HCT116 (cell line): ENCODE measurements at regions not wholly inside any gene's neighbourhood (a gene's known extent, or its start where the extent isn't known, plus 50 kb on each side); places are given as distances from the start of the nearest gene placed in this dataset.

Experiments used
- ATAC-seq: fragments of 200-7000 bp; cut with Tn5 transposase; 2 replicates; pipeline ENCODE4 v1.9.1; 2020; ENCODE audit warnings: mild to moderate bottlenecking, moderate library complexity
- BruUV-seq: library from RNA; stranded (reverse); fragments of 400-500 nt; replicated peaks from 2 replicates; lab custom pipeline; 2021; lab: Mats Ljungman, UMichigan
- CTCF ChIA-PET: fragments of 300-600 bp; sonication (Branson Sonifier 250); formaldehyde crosslinking; loops from one replicate; lab custom pipeline; 2021; ENCODE audit warnings: antibody characterized with exemption; lab: Charles Lee
- POLR2A ChIA-PET: fragments of 300-600, 350-600 bp; sonication (Branson Sonifier 250); formaldehyde crosslinking; loops from one replicate; lab custom pipeline; 2021; ENCODE audit warnings: antibody characterized with exemption; lab: Charles Lee
- RAD21 ChIA-PET, 2 experiments: fragments of 300-600 bp; sonication (Branson Sonifier 250); formaldehyde crosslinking; loops; one replicate each; lab custom pipeline; 2023; ENCODE audit warnings: low total read pairs in 2 of 2; ENCODE audit not compliant: uncharacterized antibody in 2 of 2, unreplicated experiment in 2 of 2, low non-redundant PET in 1 of 2; lab: Charles Lee
- DNase-seq: peaks from one replicate; pipeline ENCODE4 v3.0.0-alpha.2; 2010; ENCODE audit warnings: low read depth, low spot score
- H2AFZ ChIP-seq: fragments of 200-600 bp; shearing (Covaris generic), sonication (generic); 2 replicates; pipeline ENCODE4 v1.6.1; 2017; ENCODE audit warnings: low read depth, mixed run types, mixed read lengths, antibody characterized with exemption, low read length; ENCODE audit not compliant: poor library complexity, severe bottlenecking
- H3K27ac ChIP-seq: 2 replicates; pipeline ENCODE4 v1.5.1; 2012; ENCODE audit warnings: low read depth, low read length
- H3K27me3 ChIP-seq: fragments of 200-600 bp; sonication (generic); 2 replicates; pipeline ENCODE4 v1.6.1; 2016; ENCODE audit warnings: mixed run types, low read length, mixed read lengths; ENCODE audit not compliant: insufficient read depth
- H3K36me3 ChIP-seq, 2 experiments: fragments of 200-500 bp in 1 of 2; fragments of 200-600 bp in 1 of 2; sonication (Bioruptor generic) in 1 of 2; sonication (generic) in 1 of 2; 2 replicates each; pipeline versions ENCODE4 v1.5.1 to v1.6.1; 2014 to 2016; ENCODE audit warnings: low read length in 2 of 2, inconsistent platforms in 1 of 2, mixed read lengths in 1 of 2, mixed run types in 1 of 2; ENCODE audit not compliant: insufficient read depth in 2 of 2, control insufficient read depth in 1 of 2
- H3K4me1 ChIP-seq, 2 experiments: fragments of 200-600 bp in 1 of 2; sonication (generic) in 1 of 2; 2 replicates each; pipeline versions ENCODE4 v1.5.1 to v1.6.1; 2012 to 2017; ENCODE audit warnings: low read length in 2 of 2, inconsistent platforms in 1 of 2, mild to moderate bottlenecking in 1 of 2, mixed read lengths in 1 of 2, mixed run types in 1 of 2, moderate library complexity in 1 of 2; ENCODE audit not compliant: insufficient read depth in 2 of 2, control insufficient read depth in 1 of 2
- H3K4me2 ChIP-seq: fragments of 200-600 bp; sonication (generic); 2 replicates; pipeline ENCODE4 v1.6.1; 2017; ENCODE audit warnings: mixed run types, low read length, mixed read lengths
- H3K4me3 ChIP-seq, 2 experiments: fragments of 200-600 bp in 1 of 2; sonication (generic) in 1 of 2; replicated peaks in 1 of 2; 2 replicates each; pipeline ENCODE4 v1.5.1; 2011 to 2016; ENCODE audit warnings: low read length in 2 of 2, control low read depth in 1 of 2, low read depth in 1 of 2, mild to moderate bottlenecking in 1 of 2, mixed read lengths in 1 of 2, mixed run types in 1 of 2
- H3K79me2 ChIP-seq: fragments of 200-600 bp; sonication (generic); 2 replicates; pipeline ENCODE4 v1.6.1; 2017; ENCODE audit warnings: mild to moderate bottlenecking, mixed run types, low read length, moderate library complexity, mixed read lengths; ENCODE audit not compliant: insufficient read depth
- H3K9ac ChIP-seq: fragments of 200-600 bp; sonication (generic); 2 replicates; pipeline ENCODE4 v1.6.1; 2016; ENCODE audit warnings: low read length, mixed read lengths
- H3K9me2 ChIP-seq: fragments of 200-600 bp; sonication (generic), shearing (Covaris generic); 2 replicates; pipeline ENCODE4 v1.6.1; 2017; ENCODE audit warnings: mixed run types, mild to moderate bottlenecking, moderate library complexity; ENCODE audit not compliant: insufficient read depth
- H3K9me3 ChIP-seq, 2 experiments: fragments of 200-500 bp in 1 of 2; fragments of 200-600 bp in 1 of 2; sonication (Bioruptor generic) in 1 of 2; sonication (generic) in 1 of 2; 2 replicates each; pipeline ENCODE4 v1.6.1; 2014 to 2017; ENCODE audit warnings: low read length in 2 of 2, mixed read lengths in 2 of 2, inconsistent platforms in 1 of 2, low read depth in 1 of 2, mild to moderate bottlenecking in 1 of 2, mixed run types in 1 of 2, moderate library complexity in 1 of 2; ENCODE audit not compliant: control insufficient read depth in 1 of 2, insufficient read depth in 1 of 2
- H4K20me1 ChIP-seq: fragments of 200-600 bp; sonication (generic), shearing (Covaris generic); 2 replicates; pipeline ENCODE4 v1.6.1; 2017; ENCODE audit warnings: mixed run types, mild to moderate bottlenecking, moderate library complexity; ENCODE audit not compliant: insufficient read depth
- CEBPB ChIP-seq: IDR thresholded peaks from 2 replicates; pipeline ENCODE4 v1.6.1; 2012; ENCODE audit warnings: low read depth
- CTCF ChIP-seq, 3 experiments: fragments of 200-600 bp in 1 of 3; sonication (generic) in 1 of 3; IDR thresholded peaks in 2 of 3; conservative IDR thresholded peaks in 1 of 3; 2 replicates each; pipeline ENCODE4 v1.5.1; 2012 to 2017; ENCODE audit warnings: low read depth in 2 of 3, low read length in 2 of 3, antibody characterized with exemption in 1 of 3, borderline replicate concordance in 1 of 3, control low read depth in 1 of 3, mild to moderate bottlenecking in 1 of 3, mixed read lengths in 1 of 3, mixed run types in 1 of 3, moderate library complexity in 1 of 3; ENCODE audit not compliant: insufficient read depth in 1 of 3
- EGR1 ChIP-seq: IDR thresholded peaks from 2 replicates; pipeline ENCODE4 v1.6.1; 2012; ENCODE audit warnings: low read depth
- ZFX ChIP-seq: fragments of 450-650 bp; IDR thresholded peaks from 2 replicates; pipeline ENCODE4 v1.6.1; 2017
- intact Hi-C: fragments of 100-400 bp; cut with micrococcal nuclease; formaldehyde crosslinking; loops from 2 replicates; pipeline ENCODE4 v1.10.0; 2022
- TF ChIP-seq, protein P1 (sequence below): IDR thresholded peaks from 2 replicates; pipeline ENCODE4 v1.6.1; 2011; ENCODE audit warnings: mild to moderate bottlenecking, low read length, moderate library complexity; ENCODE audit not compliant: insufficient replicate concordance; ENCODE audit errors: extremely low read depth

DNA sequence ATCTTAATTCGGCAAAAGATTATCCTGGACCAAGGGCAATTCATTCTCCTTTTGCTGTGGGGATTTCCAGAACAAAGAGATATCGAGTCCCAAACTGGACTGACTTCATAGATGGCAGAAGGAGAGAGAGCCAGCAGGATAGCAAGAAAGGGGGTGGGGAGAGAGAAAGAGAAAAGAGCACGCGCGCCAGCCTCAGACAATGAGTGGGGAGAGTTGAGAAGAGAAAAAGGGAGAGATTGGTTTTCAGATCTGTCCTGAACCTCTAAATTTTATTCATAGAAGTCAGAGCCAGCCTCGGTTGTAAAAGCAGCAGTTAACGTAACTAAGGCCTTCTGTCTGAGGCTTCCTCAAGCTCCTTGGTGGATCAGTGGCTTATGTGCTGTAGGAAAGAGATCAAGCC is 55.3 kb upstream of the ALDH1B1 start:
- TF ChIP-seq EGR1 (no peak), CEBPB (no peak), ZFX (no peak), CTCF (IDR thresholded peaks at IDR 0.05 in 2 of 3, conservative IDR thresholded peaks at IDR 0.05 in 1 of 3; ENCODE audit: borderline replicate concordance in 1 of 3, insufficient read depth in 1 of 3, low read depth in 2 of 3, low read length in 2 of 3) (no peak)
- TF ChIP-seq, protein P1, sequence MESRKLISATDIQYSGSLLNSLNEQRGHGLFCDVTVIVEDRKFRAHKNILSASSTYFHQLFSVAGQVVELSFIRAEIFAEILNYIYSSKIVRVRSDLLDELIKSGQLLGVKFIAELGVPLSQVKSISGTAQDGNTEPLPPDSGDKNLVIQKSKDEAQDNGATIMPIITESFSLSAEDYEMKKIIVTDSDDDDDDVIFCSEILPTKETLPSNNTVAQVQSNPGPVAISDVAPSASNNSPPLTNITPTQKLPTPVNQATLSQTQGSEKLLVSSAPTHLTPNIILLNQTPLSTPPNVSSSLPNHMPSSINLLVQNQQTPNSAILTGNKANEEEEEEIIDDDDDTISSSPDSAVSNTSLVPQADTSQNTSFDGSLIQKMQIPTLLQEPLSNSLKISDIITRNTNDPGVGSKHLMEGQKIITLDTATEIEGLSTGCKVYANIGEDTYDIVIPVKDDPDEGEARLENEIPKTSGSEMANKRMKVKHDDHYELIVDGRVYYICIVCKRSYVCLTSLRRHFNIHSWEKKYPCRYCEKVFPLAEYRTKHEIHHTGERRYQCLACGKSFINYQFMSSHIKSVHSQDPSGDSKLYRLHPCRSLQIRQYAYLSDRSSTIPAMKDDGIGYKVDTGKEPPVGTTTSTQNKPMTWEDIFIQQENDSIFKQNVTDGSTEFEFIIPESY: no peak
- Histone ChIP-seq H3K79me2 (no peaks in the 10 kb centered on the region), H2AFZ (no peak overlapping the region), H3K36me3 (no peaks in the 10 kb centered on the region), H3K27ac (no peak overlapping the region), H3K4me1 (peaks cover 0 to 15% of the 10 kb centered on the region in 2 experiments; a peak in 2 of 4 replicates), H3K9me3 (no peaks in the 10 kb centered on the region), H3K9ac (no peak overlapping the region), H3K27me3 (no peaks in the 10 kb centered on the region), H4K20me1 (no peaks in the 10 kb centered on the region), H3K4me3 (no peak overlapping the region), H3K9me2 (no peaks in the 10 kb centered on the region), H3K4me2 (no peak overlapping the region)
- BruUV-seq: no TSS peak
- RAD21 ChIA-PET: no interaction called here
- DNase-seq: no peak
- no peak for ATAC-seq
- POLR2A ChIA-PET: no interaction called here
- CTCF ChIA-PET: no interaction called here
- intact Hi-C loops: no loop called here

- ChIA-PET CTCF (no interaction called here), RAD21 (no interaction called here), POLR2A (no interaction called here)
- no peak for DNase-seq
- no peaks in the 10 kb centered on the region for H3K9me2 ChIP-seq
- no peaks in the 10 kb centered on the region for H3K9me3 ChIP-seq
- no peak overlapping the region for H3K9ac ChIP-seq
- H3K4me1 ChIP-seq: peaks cover 0 to 15% of the 10 kb centered on the region in 2 experiments; a peak in 2 of 4 replicates
- no TSS peak for BruUV-seq
- H3K27ac ChIP-seq: no peak overlapping the region
- no peak overlapping the region for H3K4me3 ChIP-seq
- ATAC-seq: no peak
- H3K79me2 ChIP-seq: no peaks in the 10 kb centered on the region
- no peak for TF ChIP-seq CEBPB
- TF ChIP-seq, protein P1: no peak
- no peaks in the 10 kb centered on the region for H3K36me3 ChIP-seq
- no peak overlapping the region for H2AFZ ChIP-seq
- H3K4me2 ChIP-seq: no peak overlapping the region
- intact Hi-C loops: no loop called here
- no peaks in the 10 kb centered on the region for H3K27me3 ChIP-seq
- no peaks in the 10 kb centered on the region for H4K20me1 ChIP-seq
Observed at GRCh38 chr9:38336341-38336740, 56.2 kb upstream of the ALDH1B1 start.
